Stimulated activated naive CD8-positive, alpha-beta T cell treated with anti-CD3 and anti-CD28 coated beads, Interleukin-15, amount 100 ng/mL, for 72 hours (primary cell): ENCODE measurements at regions not wholly inside any gene's neighbourhood (a gene's known extent, or its start where the extent isn't known, plus 50 kb on each side); places are given as distances from the start of the nearest gene placed in this dataset.

Experiments used
- ATAC-seq: fragments of 150-1000 bp; cut with Tn5 transposase; 2 replicates; pipeline ENCODE4 v1.10.0; 2021; ENCODE audit warnings: mild to moderate bottlenecking, moderate library complexity
- DNase-seq, 2 donors: peaks; one replicate each; pipeline ENCODE4 v3.0.0; 2021 to 2022
- H3K27ac Mint-ChIP-seq, 2 donors: one replicate each; pipeline ENCODE4 v1.8.0; 2022; ENCODE audit warnings: mild to moderate bottlenecking in 2 of 2, mixed read lengths in 2 of 2, moderate library complexity in 2 of 2
- H3K27me3 Mint-ChIP-seq: one replicate; pipeline ENCODE4 v1.8.0; 2022; ENCODE audit warnings: mixed read lengths
- H3K4me1 Mint-ChIP-seq: one replicate; pipeline ENCODE4 v1.8.0; 2022; ENCODE audit warnings: mild to moderate bottlenecking, mixed read lengths
- H3K4me3 Mint-ChIP-seq, 2 donors: one replicate each; pipeline ENCODE4 v1.8.0; 2022; ENCODE audit warnings: mild to moderate bottlenecking in 2 of 2, mixed read lengths in 2 of 2, moderate library complexity in 1 of 2
- H3K9me3 Mint-ChIP-seq, 2 donors: one replicate each; pipeline ENCODE4 v1.8.0; 2022; ENCODE audit warnings: mixed read lengths in 2 of 2

- peak overlapping the region; percentile 66 to 79 for H3K4me3 Mint-ChIP-seq
- DNase-seq (no peak), ATAC-seq (peak; percentile 77)
- peaks cover 11 to 19% of the 10 kb centered on the region in 2 donors for H3K9me3 Mint-ChIP-seq
- peaks cover 31% of the 10 kb centered on the region for H3K4me1 Mint-ChIP-seq
- H3K27ac Mint-ChIP-seq: peak overlapping the region in 1 of 2 donors; percentile 83
- H3K27me3 Mint-ChIP-seq: peaks cover 10% of the 10 kb centered on the region
Observed at GRCh38 chr21:35428001-35428320, 378.9 kb upstream of the RUNX1 start.

GRCh38 chr21:35427320-35428000 lies 378.4 kb upstream of the RUNX1 start:
- H3K27me3 Mint-ChIP-seq: peaks cover 10% of the 10 kb centered on the region
- peaks cover 10 to 18% of the 10 kb centered on the region in 2 donors for H3K9me3 Mint-ChIP-seq
- H3K4me1 Mint-ChIP-seq: peaks cover 31% of the 10 kb centered on the region
- DNase-seq (no peak), ATAC-seq (no peak)
- peak overlapping the region in 1 of 2 donors; percentile 42 for H3K4me3 Mint-ChIP-seq
- H3K27ac Mint-ChIP-seq: no peak overlapping the region

DNA sequence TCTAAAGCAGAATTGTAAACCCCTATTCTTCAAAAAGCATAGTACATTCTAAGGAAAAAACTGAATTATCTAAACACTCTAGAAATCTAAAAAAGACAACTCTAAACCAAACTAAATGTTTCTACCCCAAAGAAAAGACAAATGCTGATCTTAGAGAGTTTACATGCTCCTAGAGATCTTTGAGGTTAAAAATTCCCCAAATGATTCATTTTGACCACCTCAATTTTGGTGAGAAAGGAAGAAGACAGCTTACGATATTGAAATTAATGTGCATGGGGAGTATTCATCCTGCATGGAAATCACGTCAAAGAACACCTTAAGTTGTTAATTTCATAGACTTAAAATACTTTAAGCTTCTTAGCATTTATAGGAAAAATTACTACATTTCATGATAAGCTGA lies 377.8 kb upstream of the RUNX1 start:
- H3K9me3 Mint-ChIP-seq: peaks cover 13 to 18% of the 10 kb centered on the region in 2 donors
- peaks cover 31% of the 10 kb centered on the region for H3K4me1 Mint-ChIP-seq
- no peak overlapping the region for H3K27ac Mint-ChIP-seq
- no peak for DNase-seq
- peak overlapping the region in 1 of 2 donors; percentile 42 for H3K4me3 Mint-ChIP-seq
- peaks cover 10% of the 10 kb centered on the region for H3K27me3 Mint-ChIP-seq
- ATAC-seq: peak; percentile 64

GRCh38 chr21:35426469-35426868 lies 377.4 kb upstream of the RUNX1 start:
- ATAC-seq (no peak), DNase-seq (no peak)
- peaks cover 31% of the 10 kb centered on the region for H3K4me1 Mint-ChIP-seq
- peaks cover 13 to 18% of the 10 kb centered on the region in 2 donors for H3K9me3 Mint-ChIP-seq
- H3K27me3 Mint-ChIP-seq: peaks cover 10% of the 10 kb centered on the region
- no peak overlapping the region for H3K4me3 Mint-ChIP-seq
- no peak overlapping the region for H3K27ac Mint-ChIP-seq

GRCh38 chr21:35424122-35424521 lies 375.0 kb upstream of the RUNX1 start:
- Mint-ChIP-seq H3K27ac (no peak overlapping the region), H3K4me3 (no peak overlapping the region), H3K4me1 (peaks cover 30% of the 10 kb centered on the region), H3K9me3 (peaks cover 17 to 22% of the 10 kb centered on the region in 2 donors), H3K27me3 (peaks cover 10% of the 10 kb centered on the region)
- no peak for DNase-seq
- no peak for ATAC-seq

GRCh38 chr21:35423709-35424108 lies 374.6 kb upstream of the RUNX1 start:
- Mint-ChIP-seq H3K27me3 (peaks cover 8% of the 10 kb centered on the region), H3K4me1 (peaks cover 26% of the 10 kb centered on the region), H3K9me3 (peaks cover 17 to 22% of the 10 kb centered on the region in 2 donors), H3K27ac (no peak overlapping the region), H3K4me3 (no peak overlapping the region)
- no peak for DNase-seq
- ATAC-seq: no peak

- no peak overlapping the region for H3K4me3 Mint-ChIP-seq
- no peak for ATAC-seq
Observed at GRCh38 chr21:35422011-35422410, 372.9 kb upstream of the RUNX1 start.

GRCh38 chr21:35421221-35421620 lies 372.1 kb upstream of the RUNX1 start:
- no peak overlapping the region for H3K27ac Mint-ChIP-seq
- H3K4me3 Mint-ChIP-seq: no peak overlapping the region
- no peak for DNase-seq
- peaks cover 17 to 22% of the 10 kb centered on the region in 2 donors for H3K9me3 Mint-ChIP-seq
- ATAC-seq: no peak
- H3K4me1 Mint-ChIP-seq: peaks cover 1% of the 10 kb centered on the region
- H3K27me3 Mint-ChIP-seq: no peaks in the 10 kb centered on the region

More at GRCh38 chr21:35422011-35422410, 372.9 kb upstream of the RUNX1 start:
- no peak overlapping the region for H3K27ac Mint-ChIP-seq
- peaks cover 9% of the 10 kb centered on the region for H3K4me1 Mint-ChIP-seq
- H3K27me3 Mint-ChIP-seq: no peaks in the 10 kb centered on the region
- no peak for DNase-seq
- H3K9me3 Mint-ChIP-seq: peaks cover 17 to 22% of the 10 kb centered on the region in 2 donors

DNA sequence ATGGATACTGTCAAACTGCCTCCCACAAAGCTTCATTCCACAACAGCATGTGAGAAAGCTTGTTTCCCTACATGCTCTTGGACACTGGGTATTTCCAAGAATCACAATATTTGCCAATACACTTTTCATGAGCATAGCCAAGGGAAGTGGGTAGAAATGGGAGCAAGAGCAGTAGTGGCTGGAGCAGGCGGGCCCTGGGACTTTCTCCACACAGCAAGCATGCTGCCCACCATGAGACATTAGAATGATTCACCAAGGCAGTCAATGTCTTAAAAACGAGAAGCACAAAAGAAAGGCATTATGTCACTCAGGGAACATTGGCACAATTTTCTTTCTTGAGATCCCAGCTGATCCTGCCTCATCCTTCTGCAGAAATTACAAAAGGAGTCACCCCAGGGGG lies 371.6 kb upstream of the RUNX1 start:
- Mint-ChIP-seq H3K9me3 (peaks cover 17 to 22% of the 10 kb centered on the region in 2 donors), H3K27me3 (no peaks in the 10 kb centered on the region), H3K27ac (no peak overlapping the region), H3K4me1 (no peaks in the 10 kb centered on the region), H3K4me3 (no peak overlapping the region)
- no peak for DNase-seq
- ATAC-seq: no peak

- Mint-ChIP-seq H3K27me3 (peaks cover 17% of the 10 kb centered on the region), H3K27ac (no peak overlapping the region), H3K4me1 (no peaks in the 10 kb centered on the region), H3K4me3 (no peak overlapping the region), H3K9me3 (peaks cover 16 to 21% of the 10 kb centered on the region in 2 donors)
- ATAC-seq (no peak), DNase-seq (no peak)
Observed at GRCh38 chr21:35417762-35418161, 368.7 kb upstream of the RUNX1 start.

DNA sequence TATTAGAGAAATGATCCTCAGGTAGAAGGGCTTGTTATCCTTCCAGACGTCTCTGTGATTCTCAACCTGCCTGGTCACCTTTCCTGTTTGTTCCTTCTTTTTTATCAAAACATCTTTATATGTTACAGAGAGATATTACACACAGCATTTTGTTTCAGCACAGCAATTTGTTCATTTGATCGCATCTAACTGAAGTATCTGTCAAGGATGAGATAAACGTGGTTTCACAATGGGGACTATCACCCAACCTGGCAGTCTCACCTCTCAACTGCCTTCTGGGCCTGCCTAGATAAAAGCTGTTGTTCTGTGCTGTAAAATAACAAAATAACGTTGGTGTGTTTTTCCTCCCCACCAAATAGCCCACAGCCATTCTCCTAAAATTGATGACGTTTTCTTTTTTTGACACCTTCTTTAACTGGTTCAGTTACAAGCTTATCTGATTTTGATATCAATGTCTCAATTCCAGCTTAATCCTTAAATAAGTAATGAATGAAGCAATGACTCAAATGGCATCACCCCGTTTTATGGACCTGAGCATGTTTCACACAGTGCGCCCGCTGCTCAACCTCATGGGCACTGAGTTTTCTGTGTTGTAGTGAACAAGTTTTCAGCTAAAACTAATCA lies 367.9 kb upstream of the RUNX1 start:
- DNase-seq: no peak

DNA sequence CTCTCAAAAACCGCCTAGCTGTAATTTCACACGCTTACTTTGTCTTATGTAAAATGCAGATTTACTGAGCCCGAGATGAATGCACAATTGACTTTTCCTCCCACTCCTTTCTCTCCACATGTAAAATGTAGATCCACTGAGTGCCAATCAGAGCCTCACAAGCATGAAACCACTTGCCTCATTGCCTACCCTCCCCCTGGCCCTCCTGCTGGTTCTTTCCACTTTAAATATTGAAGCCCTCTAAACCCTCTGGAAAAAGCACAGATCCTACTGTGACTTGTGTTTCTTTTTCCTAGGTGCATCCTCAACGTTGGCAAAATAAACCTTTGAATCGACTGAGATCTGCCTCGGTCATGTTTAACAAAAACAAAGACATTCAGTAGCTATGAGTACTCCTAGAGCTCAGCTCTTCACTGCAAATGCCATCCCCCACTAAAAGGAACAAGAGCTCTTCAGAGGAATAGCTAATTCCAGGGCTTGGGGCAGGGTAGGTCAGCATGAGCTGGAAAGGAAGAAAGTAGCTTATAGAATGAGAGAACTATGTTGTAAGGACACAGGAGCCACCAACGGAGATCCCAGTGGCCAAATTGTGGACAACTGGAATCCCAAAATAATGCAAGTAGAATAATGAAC lies 365.5 kb upstream of the RUNX1 start:
- DNase-seq (no peak), ATAC-seq (no peak)
- no peaks in the 10 kb centered on the region for H3K9me3 Mint-ChIP-seq
- H3K27me3 Mint-ChIP-seq: peaks cover 30% of the 10 kb centered on the region
- no peak overlapping the region for H3K27ac Mint-ChIP-seq
- H3K4me3 Mint-ChIP-seq: no peak overlapping the region
- no peaks in the 10 kb centered on the region for H3K4me1 Mint-ChIP-seq

More for the DNA sequence above, 367.9 kb upstream of the RUNX1 start:
- no peak for ATAC-seq
- Mint-ChIP-seq H3K27me3 (peaks cover 23% of the 10 kb centered on the region), H3K27ac (no peak overlapping the region), H3K4me1 (no peaks in the 10 kb centered on the region), H3K9me3 (peaks cover 9 to 13% of the 10 kb centered on the region in 2 donors), H3K4me3 (no peak overlapping the region)

GRCh38 chr21:35414056-35414455 lies 365.0 kb upstream of the RUNX1 start:
- no peak overlapping the region for H3K4me3 Mint-ChIP-seq
- H3K9me3 Mint-ChIP-seq: no peaks in the 10 kb centered on the region
- no peaks in the 10 kb centered on the region for H3K4me1 Mint-ChIP-seq
- H3K27me3 Mint-ChIP-seq: peaks cover 30% of the 10 kb centered on the region
- no peak for DNase-seq
- ATAC-seq: no peak
- no peak overlapping the region for H3K27ac Mint-ChIP-seq

DNA sequence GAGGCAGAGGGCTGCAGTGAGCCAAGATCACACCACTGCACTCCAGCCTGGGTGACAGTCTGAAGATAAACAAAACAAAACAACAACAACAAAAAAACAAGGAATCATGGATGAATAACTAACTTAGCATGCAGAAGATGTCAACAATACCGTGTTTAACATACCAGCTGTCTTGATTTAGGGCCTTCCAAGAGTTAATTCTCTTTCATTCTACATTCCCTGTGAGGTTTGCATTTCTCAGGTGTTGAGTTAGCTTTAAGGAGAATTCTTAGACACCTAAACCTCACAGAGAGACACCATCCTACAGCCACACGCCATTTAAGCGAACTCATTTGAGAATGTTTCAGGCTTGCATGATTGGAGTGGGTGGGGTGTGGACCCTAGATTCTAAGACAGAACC lies 363.1 kb upstream of the RUNX1 start:
- no peak overlapping the region for H3K27ac Mint-ChIP-seq
- H3K27me3 Mint-ChIP-seq: peaks cover 30% of the 10 kb centered on the region
- no peaks in the 10 kb centered on the region for H3K9me3 Mint-ChIP-seq
- H3K4me1 Mint-ChIP-seq: no peaks in the 10 kb centered on the region
- DNase-seq (no peak), ATAC-seq (no peak)
- no peak overlapping the region for H3K4me3 Mint-ChIP-seq

- H3K27me3 Mint-ChIP-seq: peaks cover 30% of the 10 kb centered on the region
Observed at GRCh38 chr21:35411434-35411833, 362.3 kb upstream of the RUNX1 start.

DNA sequence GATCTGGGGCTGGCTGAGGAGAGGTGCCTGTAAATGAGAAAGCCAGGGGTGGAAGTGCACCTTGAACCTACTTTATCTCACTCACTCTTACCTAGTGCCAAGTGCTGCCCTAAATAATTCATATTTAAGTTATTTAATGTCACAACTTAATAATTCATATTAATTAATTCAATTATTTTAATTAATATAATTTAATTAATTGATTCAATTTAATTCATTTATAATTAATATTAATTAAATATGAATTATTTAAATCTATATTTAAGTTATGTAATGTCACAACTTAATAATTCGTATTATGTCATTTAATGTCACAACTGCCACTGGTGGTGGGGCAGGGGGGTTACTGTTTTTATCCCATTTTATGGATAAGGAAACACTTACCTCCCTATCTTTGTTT lies 361.6 kb upstream of the RUNX1 start:
- peaks cover 33% of the 10 kb centered on the region for H3K27me3 Mint-ChIP-seq
- no peak overlapping the region for H3K4me3 Mint-ChIP-seq
- no peaks in the 10 kb centered on the region for H3K4me1 Mint-ChIP-seq
- H3K9me3 Mint-ChIP-seq: no peaks in the 10 kb centered on the region
- DNase-seq (no peak), ATAC-seq (no peak)
- H3K27ac Mint-ChIP-seq: no peak overlapping the region

More at GRCh38 chr21:35411434-35411833, 362.3 kb upstream of the RUNX1 start:
- Mint-ChIP-seq H3K27ac (no peak overlapping the region), H3K4me3 (no peak overlapping the region), H3K4me1 (no peaks in the 10 kb centered on the region), H3K9me3 (no peaks in the 10 kb centered on the region)
- DNase-seq (no peak), ATAC-seq (no peak)
